Keratinocyte (primary cell): ENCODE measurements at regions not wholly inside any gene's neighbourhood (a gene's known extent, or its start where the extent isn't known, plus 50 kb on each side); places are given as distances from the start of the nearest gene placed in this dataset.

Experiments
- CTCF ChIP-seq, 3 experiments: IDR thresholded peaks in 1 of 3; conservative IDR thresholded peaks in 1 of 3; optimal IDR thresholded peaks in 1 of 3; 2 replicates in 2 of 3; 3 replicates in 1 of 3; pipeline versions ENCODE3 to v1.5.1; 2011; ENCODE audit warnings: low read length in 3 of 3, mild to moderate bottlenecking in 3 of 3, moderate library complexity in 2 of 3, control low read depth in 1 of 3, inconsistent platforms in 1 of 3; ENCODE audit not compliant: insufficient read depth in 2 of 3; ENCODE audit errors: extremely low read depth in 1 of 3
- EZH2 ChIP-seq: IDR thresholded peaks from one replicate; pipeline ENCODE4 v1.6.1; 2012; ENCODE audit warnings: inconsistent platforms, mild to moderate bottlenecking, low read length, moderate library complexity

GRCh38 chr15:94066811-94067210 is 164.6 kb upstream of the MCTP2 start:
- TF ChIP-seq EZH2 (no peak), CTCF (optimal IDR thresholded peaks at IDR 0.05 in 1 of 3, IDR thresholded peaks at IDR 0.05 in 1 of 3, conservative IDR thresholded peaks at IDR 0.05 in 1 of 3; ENCODE audit: extremely low read depth in 1 of 3, insufficient read depth in 2 of 3, low read length in 3 of 3) (no peak)
